ENCODE measurements at regions not wholly inside any gene's neighbourhood (a gene's known extent, or its start where the extent isn't known, plus 50 kb on each side); places are given as distances from the start of the nearest gene placed in this dataset.

DNA sequence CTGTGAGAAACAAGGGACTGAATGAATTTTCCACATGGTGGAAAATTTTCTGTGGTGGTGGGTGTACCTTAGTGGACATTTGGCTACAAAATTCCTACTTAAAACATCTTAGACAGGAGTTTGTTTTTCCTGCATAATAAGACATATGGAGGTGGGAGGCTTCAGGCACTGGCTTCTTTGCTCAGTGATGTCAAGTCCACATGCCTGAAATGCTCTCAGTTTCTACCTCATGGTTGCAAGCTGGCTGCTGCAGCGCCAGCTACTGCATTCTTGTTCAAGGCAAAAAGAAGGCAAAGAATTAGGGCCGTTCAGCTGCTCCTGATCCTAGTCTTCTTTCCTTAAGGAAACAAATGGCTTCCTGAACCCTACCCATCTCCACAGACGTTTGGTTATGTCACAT, 99.9 kb upstream of the FAM204A start:
- Mint-ChIP-seq H3K4me3 (no peak overlapping the region), H3K36me3 (ENCODE audit: insufficient read depth in 1 of 3, low read depth in 3 of 3) (no peaks in the 10 kb centered on the region), H3K9me3 (no peaks in the 10 kb centered on the region), H3K27ac (no peak overlapping the region), H3K27me3 (ENCODE audit: low read depth) (peaks cover under 1% of the 10 kb centered on the region), H3K4me1 (no peaks in the 10 kb centered on the region)
- no peak overlapping the region for H3K4ac ChIP-seq (ENCODE audit: low read depth, low read length)
- no peak overlapping the region for H3K9ac ChIP-seq (ENCODE audit: extremely low read depth, insufficient read length, low read length)
- H2AFZ ChIP-seq (ENCODE audit: low read length), result no peak overlapping the region
- H3T11ph ChIP-seq (ENCODE audit: low read length), result no peak overlapping the region
- TF ChIP-seq CTCF (conservative IDR thresholded peaks at IDR 0.05), result no peak
- H3K79me2 ChIP-seq (ENCODE audit: insufficient read depth, low read length), result no peaks in the 10 kb centered on the region
- H4K20me1 ChIP-seq (ENCODE audit: control insufficient read depth, insufficient read depth, insufficient read length), result no peaks in the 10 kb centered on the region
- no peak overlapping the region for H4K91ac ChIP-seq (ENCODE audit: insufficient read length, low read depth, low read length)
- no peak overlapping the region for H2BK5ac ChIP-seq (ENCODE audit: insufficient read length, low read length)
- no peak overlapping the region for H3K4me2 ChIP-seq (ENCODE audit: insufficient read depth, insufficient read length, low read length)
- no peak overlapping the region for H4K5ac ChIP-seq (ENCODE audit: insufficient read length, low read depth, low read length)
- H3K9me3 ChIP-seq (ENCODE audit: control insufficient read depth, low read depth, low read length), result no peaks in the 10 kb centered on the region
- H3K27ac ChIP-seq (ENCODE audit: insufficient read length, low read depth, low read length), result no peak overlapping the region
- H3K4me1 ChIP-seq (ENCODE audit: insufficient read depth, low read length), result no peaks in the 10 kb centered on the region
- no peak overlapping the region for H2BK120ac ChIP-seq (ENCODE audit: low read depth, low read length, poor library complexity, severe bottlenecking)
- H2BK12ac ChIP-seq (ENCODE audit: insufficient read length, low read depth, low read length), result no peak overlapping the region
- no peak overlapping the region for H2AK5ac ChIP-seq (ENCODE audit: insufficient read length, low read length)
- H2BK15ac ChIP-seq (ENCODE audit: low read depth, low read length), result no peak overlapping the region
- no peak for DNase-seq
- no peaks in the 10 kb centered on the region for H3K23me2 ChIP-seq (ENCODE audit: insufficient read length, low read depth, low read length, poor library complexity, severe bottlenecking)
- no peak overlapping the region for H3K18ac ChIP-seq (ENCODE audit: insufficient read length, low read depth, low read length)
- H4K8ac ChIP-seq (replicated peaks; ENCODE audit: insufficient read length, low read depth, low read length), result no peak overlapping the region
- H3K23ac ChIP-seq (ENCODE audit: insufficient read length, low read depth, low read length), result no peak overlapping the region
- H2BK20ac ChIP-seq (ENCODE audit: low read depth, low read length, poor library complexity, severe bottlenecking), result no peak overlapping the region
- H3K56ac ChIP-seq (ENCODE audit: insufficient read length, low read depth, low read length), result no peak overlapping the region
- no CpG with 5 or more reads among the region's 3 CpGs for WGBS (ENCODE audit: extremely low coverage, insufficient read length, low lambda C conversion rate)
- no peaks in the 10 kb centered on the region for H3K27me3 ChIP-seq (ENCODE audit: insufficient read depth, low read length)
- no peaks in the 10 kb centered on the region for H3K79me1 ChIP-seq (ENCODE audit: insufficient read depth, low read depth, low read length, poor library complexity, severe bottlenecking)
- no peak overlapping the region for H3K14ac ChIP-seq (ENCODE audit: insufficient read depth, low read length)
